ENCODE measurements at regions not wholly inside any gene's neighbourhood (a gene's known extent, or its start where the extent isn't known, plus 50 kb on each side); places are given as distances from the start of the nearest gene placed in this dataset.
"Not testable (repeated sequence)": the region's sequence is repeated elsewhere in the genome, so short reads cannot be mapped to it uniquely, and the experiment has no call there.

DNA sequence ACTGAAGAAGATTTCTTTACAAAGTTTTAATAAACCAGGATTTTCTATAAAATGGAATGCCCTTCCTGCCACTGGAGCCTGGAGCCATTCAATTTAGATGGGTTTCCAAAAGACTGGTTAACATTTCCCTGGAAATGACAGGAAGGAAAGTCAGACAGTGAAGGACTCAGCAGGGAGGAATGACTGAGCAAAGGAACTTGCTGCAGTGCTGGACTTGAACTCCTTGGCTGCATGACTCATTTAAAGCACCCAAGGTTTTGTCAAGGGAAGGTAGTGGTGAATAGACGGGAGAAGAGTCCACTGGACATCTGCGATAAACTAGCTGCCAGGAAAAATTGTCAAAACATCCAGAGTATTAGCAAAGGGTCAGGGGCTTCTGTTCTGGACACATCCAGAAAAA lies 163.8 kb upstream of the SLC28A3 start:
- no peak for DNase-seq (ENCODE audit: low spot score)

DNA sequence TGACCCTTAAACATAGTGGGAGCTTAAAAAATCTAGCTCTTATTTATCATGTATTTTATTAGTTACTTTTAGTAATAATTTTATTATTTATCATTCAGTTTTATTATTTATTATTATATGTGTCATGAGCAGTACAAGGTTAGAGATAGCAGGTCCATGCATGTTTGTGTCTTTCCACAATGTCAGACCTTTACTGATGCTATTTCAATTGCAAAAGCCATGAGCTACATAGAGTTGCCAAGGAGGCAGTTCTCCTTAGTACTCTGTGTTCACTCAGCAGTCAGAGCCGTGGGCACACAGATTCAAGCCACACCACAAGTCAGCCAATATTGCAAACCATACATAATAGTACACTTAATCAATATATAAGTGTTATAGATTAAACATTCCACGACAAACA lies 157.9 kb upstream of the NTRK2 start:
- DNase-seq (ENCODE audit: low spot score), result no peak

DNA sequence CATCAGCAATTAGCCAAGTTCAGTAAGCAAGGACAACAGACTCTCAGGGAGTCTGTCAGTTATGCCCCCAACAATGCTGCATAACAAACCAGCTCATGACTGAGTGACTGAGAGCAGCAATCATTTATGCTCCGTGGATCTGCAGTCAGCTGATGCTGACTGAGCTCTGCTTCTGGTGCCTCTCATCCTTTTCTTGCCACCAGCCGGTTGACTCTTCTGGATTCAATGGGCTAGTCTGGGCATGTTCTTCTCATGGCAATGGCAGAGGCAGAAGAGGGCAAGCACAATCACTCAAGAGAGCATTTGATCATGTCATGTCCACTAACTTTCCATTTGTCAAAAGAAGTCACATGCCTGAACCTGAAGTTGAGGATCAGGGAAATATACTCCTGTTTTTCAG lies 157.0 kb upstream of the NTRK2 start:
- no peak for DNase-seq (ENCODE audit: low spot score)

DNA sequence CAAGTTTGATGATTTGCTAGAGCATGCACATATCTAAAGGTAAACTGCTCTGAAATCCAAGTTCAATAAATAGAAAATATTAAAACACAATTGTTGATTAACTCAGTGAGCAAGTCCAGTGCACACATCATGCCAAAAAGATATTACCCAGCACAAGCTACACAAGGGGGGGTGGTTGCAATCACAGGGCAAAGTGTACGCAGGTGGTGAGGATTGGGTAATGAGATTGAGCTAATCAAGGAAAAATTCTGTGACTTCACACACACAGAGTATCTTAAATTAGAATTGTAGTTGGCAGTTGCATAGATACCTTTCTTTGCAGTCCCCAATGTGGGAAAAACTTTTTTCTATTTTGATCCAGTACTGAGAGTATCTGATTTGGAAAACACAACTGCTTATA lies 156.1 kb upstream of the NTRK2 start:
- no peak for DNase-seq (ENCODE audit: low spot score)

DNA sequence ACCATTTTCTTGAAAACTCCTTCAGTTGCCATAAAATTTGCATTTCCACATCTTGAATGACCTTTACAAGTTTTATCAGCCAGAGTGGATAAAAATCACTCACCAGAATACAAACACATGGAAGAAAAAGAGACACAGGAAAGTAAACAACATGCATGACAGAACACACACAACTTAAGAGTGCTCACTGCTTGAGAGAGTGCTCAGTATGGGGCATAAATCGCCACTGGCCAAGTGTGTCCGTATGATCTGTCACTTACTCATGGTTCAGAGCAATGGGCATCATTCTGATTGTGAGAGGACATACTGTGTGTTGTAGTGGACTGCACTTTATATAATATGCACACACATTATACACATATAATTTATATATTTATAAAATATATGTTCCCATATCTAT lies 155.6 kb upstream of the NTRK2 start:
- DNase-seq (ENCODE audit: low spot score), result no peak

DNA sequence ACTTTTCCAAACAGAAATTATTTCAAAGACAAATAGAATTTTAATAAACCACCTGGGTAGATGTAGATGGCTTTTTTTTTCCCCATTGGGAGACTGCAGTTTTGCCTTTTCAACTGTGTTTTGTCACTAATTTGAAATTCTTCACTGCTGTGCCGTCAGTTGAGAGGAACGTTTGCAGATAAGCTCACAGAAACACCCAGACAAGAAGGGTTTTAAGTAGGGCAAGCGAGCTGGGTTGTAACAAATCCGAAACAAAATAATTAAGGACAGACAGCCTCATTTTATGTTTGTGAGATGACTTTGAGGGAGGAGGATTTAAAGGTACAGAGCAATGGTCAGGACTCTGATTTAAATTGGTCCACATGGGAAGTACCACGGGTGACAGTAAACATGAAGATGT lies 155.1 kb upstream of the NTRK2 start:
- DNase-seq (ENCODE audit: low spot score), result no peak

DNA sequence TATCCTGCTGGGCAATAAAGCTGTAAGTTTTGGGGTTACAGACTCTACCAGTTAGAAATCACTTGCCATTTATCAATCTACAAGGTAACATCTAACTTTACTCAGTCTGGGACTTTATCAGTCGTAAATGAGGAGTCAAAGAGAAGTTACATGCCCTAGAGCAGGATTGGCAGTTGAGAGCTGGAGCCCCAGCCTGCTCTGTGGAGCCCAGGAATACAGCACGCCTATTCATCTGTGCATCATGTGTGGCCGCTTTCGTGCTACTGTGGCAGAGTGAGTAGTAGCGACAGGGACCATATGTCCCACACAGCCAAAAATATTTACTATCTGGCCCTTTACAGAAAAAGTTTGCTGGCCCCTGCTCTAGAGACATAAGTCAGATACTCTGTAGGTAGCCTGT lies 152.5 kb upstream of the NTRK2 start:
- no peak for DNase-seq (ENCODE audit: low spot score)

DNA sequence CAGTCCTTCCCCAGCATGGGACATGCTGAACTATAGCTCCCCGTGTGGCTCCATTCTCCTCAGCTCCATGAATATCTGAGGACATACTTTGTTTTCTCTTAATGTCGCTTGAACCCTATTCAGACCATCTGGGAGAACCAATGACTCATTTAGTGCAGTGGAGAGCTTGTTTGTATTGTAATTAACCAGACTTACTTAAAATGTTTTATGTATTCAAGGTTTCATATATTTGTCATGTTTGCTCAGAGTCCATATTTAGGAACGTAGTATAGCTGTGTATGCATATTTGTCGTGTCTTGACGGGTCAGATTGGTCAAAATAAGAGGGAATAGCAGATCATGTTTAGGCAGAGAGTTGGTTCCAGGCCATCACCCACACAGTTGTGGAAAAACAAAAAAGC lies 150.1 kb upstream of the NTRK2 start:
- DNase-seq (ENCODE audit: low spot score), result no peak

DNA sequence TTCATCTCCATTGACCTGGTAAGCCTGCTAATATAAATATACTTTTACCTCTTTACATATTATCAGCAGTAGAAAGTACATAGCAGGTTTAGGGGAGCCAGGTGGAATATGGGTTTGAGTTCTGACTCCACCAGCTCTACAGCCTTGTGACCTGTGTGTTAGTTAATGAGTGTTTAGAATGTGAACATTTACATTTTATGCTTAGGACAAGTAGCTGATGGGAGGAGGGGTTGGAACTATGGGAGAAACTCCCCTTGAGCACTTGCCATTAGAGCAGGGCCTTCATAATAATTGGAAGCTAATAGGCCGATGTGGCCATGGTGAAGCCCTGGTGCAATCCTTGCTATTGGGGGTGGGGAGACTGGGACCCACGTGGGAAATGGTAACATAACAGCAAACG lies 148.3 kb upstream of the NTRK2 start:
- no peak for DNase-seq (ENCODE audit: low spot score)

DNA sequence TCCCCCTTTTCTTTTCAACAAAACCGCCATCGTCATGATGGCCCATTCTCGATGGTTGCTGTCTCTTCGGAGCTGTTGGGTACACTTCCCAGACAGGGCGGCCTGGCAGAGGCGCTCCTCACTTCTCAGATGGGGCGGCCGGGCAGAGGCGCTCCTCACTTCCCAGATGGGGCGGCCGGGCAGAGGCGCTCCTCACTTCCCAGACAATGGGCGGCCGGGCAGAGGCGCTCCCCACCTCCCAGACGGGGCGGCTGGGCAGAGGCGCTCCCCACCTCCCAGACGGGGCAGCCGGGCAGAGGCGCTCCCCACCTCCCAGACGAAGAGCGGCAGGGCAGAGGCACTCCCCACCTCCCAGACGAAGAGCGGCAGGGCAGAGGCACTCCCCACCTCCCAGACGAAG lies 143.3 kb upstream of the NTRK2 start:
- not testable (repeated sequence) for DNase-seq (ENCODE audit: low spot score)

DNA sequence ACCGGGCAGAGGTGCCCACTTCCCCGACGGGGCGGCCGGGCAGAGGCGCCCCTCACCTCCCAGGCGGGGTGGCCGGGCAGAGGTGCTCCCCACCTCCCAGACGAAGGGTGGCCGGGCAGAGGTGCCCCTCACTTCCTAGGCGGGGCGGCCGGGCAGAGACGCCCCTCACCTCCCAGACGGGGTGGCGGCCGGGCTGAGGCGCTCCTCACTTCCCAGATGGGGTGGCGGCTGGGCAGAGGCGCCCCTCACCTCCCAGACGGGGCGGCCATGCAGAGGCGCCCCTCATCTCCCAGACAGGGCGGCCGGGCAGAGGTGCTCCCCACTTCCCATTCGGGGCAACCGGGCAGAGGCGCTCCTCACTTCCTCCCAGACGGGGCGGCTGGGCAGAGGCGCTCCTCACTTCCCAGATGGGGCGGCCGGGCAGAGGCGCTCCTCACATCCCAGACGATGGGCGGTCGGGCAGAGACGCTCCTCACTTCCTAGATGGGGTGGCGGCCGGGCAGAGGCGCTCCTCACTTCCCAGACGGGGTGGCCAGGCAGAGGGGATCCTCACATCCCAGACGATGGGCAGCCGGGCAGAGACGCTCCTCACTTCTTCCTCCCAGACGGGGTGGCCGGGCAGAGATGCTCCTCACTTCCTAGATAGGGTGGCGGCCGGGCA lies 142.3 kb upstream of the NTRK2 start:
- not testable (repeated sequence) for DNase-seq (ENCODE audit: low spot score)

DNA sequence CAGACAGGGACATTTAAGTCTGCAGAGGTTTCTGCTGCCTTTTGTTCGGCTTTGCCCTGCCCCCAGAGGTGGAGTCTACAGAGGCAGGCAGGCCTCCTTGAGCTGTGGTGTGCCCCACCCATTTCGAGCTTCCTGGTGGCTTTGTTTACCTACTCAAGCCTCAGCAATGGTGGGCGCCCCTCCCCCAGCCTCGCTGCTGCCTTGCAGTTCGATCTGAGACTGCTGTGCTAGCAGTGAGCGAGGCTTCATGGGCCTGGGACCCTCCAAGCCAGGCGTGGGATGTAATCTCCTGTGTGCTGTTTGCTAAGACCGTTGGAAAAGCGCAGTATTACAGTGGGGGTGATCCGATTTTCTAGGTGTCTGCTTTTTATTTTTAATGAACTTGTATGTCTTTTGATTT lies 133.6 kb upstream of the NTRK2 start:
- DNase-seq (ENCODE audit: low spot score), result not testable (repeated sequence)

DNA sequence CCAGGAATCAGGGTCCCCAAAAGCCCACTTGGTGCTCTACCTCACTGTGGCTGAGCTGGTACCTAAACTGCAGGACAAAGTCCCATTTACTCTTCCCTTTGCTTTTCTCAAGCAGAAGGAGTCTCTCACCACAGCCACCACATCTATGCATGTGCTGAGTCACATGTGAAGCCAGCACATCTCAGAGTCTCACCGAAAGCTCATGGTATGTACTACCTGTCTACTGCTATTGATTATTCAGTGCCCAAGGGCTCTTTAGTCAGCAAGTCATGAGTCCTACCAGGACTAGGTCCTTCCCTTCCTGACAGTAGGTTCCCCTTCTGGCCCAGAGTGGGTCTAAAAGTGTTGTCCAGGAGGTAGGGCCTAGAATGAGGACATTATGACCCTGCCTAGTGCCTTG lies 130.7 kb upstream of the NTRK2 start:
- DNase-seq (ENCODE audit: low spot score), result no peak

DNA sequence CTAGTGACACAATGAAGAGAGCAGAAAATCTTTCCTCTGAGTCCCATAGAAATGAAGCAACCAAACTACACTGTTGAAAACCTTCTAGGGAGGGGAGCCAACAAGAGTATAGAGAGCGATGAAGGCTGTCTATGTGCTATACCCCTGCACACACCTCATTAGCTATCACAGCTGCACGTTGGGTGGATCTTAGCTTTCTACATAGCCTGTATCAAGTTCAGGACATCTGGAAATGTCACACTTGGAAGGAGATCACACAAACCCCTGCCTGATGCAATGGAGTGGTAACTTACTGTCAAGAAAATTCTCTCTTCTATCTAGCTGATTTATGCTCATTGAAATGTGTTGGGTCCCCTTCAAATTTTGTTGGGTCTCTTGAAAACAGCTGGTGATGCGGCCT lies 127.0 kb upstream of the NTRK2 start:
- DNase-seq (ENCODE audit: low spot score), result no peak

DNA sequence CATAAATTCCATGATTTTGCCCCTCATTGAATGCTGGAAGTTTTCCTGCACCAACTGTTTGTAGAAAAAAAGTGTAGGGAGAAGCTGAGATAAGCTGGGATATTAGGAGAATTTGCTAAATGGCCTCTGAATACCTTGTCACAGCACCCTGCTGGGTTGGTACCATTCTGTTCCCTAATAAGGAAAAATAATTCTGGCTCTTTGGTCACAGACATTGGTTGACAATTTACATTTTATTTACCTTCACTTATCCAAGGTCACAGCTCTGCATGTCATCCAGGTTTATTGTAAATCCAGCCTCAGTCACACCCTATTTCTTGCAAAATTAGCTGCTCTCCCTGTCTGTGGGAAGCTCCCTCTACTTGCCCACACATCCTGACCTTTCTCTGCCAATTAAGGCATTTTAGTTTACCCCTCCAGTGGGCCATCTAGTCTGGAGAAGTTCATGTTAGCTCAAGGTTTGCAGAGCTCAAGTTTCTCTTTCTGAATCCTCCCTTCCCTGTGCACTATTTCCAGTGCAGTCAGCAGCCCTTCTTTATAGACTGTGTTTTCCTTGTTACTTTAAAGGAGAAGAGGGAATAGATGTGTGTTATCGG lies 115.4 kb upstream of the NTRK2 start:
- no peak for DNase-seq (ENCODE audit: low spot score)

DNA sequence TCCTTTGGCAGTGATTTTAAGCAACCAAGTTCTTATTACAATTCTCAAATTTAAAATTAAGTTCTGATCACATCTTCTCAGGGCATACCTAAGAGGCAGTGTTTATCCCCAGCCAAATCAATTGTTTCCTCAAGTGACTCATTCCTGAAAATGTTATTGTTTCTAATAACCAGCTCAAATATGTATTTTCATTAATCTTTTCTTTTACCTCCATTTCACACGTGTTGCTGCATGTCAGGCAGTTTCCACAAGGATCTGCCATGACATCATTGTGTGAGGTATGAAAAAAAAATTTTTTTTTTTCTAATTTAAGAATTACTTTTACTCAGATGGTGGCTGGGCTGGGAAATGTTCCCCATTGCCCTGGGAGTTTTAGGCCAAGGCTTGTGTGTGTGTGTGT lies 113.0 kb upstream of the NTRK2 start:
- DNase-seq (ENCODE audit: low spot score), result no peak

DNA sequence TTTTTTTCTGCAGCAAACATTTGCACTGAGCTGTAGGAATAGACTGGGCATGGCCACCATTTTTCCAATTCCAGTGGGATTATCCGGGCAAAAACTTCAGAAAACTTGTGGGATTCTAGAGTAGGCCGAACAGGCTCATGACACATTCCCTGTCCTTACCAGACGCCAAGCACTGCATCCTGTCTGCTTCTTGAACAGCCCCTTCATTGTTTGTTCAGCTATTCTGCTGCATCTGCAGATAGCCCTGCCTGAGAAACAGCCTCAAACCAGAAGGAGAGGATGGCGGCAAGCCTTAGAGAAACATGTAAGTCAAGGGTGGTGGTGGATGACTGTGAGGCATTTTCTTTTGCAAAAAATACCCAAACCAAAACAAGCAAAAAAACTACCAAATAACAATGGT lies 111.8 kb upstream of the NTRK2 start:
- peak; percentile 12 for DNase-seq (ENCODE audit: low spot score)

DNA sequence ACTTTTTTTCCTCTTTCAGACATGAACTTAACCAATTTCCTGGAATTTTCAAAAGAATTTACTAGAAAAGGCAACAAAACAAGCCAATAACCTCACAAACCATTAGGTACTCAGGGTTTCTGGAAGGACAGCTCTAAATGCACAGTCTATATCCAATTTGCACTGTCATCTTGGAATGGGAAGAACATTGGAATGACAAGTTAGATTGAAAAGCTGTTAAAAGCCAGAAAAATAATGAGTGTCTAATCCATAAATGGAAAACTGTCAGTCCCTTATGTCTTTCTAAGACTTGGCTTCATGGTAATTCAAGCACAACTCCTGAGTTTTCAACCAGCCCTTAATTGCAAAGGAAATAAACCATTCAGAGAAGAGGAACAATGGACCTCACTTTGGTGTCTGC lies 105.8 kb upstream of the NTRK2 start:
- DNase-seq (ENCODE audit: low spot score), result no peak

DNA sequence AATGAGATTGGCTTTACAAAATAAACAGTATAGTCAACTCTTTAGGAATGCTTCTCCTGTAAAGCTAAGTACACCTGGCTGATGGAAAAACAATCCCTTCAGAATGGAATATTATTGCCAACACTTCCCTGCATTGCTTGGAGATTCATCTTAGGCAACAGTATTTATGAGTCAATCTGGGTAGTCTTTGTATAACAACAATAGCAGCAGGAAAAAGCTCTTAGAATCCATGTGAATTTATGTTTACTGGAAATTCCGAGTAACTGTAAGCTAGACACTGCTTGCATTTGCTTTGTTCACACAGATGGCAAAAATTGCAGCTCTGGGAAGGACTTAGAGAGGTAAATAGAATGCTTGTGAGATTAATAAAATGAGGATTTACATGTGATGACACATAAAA lies 101.7 kb upstream of the NTRK2 start:
- no peak for DNase-seq (ENCODE audit: low spot score)

DNA sequence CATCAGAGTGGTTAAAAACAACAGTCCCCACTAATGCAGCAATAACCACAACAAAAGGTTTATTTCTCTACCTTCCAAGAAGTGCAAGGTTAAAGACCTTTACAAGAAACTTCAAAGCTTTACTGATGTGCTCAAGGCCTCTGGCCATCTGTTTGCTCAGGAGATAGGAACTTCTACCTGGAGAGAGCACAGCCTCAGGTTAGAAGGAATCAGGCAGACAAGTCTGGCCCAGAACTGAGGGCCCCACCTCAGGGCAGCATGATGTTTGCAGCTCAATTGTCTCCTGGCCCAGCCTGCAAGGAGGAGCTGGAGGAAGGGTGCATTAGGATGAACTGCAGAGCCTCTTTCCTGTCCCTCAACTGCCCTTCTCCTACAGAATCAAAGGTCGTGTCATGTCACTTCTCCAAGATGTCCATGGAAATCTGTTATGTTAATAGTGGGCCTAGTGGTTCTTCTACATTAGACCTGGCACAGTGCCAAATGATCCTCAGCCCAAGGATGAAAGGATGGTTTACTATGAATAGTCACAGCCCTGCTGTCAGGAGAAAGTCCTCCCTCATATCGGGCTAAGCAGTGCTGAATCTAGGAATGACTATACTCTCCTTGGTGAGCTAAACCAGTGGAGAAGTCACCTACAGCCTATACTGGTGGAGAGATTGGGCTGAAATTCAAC lies 98.9 kb upstream of the NTRK2 start:
- no peak for DNase-seq (ENCODE audit: low spot score)

DNA sequence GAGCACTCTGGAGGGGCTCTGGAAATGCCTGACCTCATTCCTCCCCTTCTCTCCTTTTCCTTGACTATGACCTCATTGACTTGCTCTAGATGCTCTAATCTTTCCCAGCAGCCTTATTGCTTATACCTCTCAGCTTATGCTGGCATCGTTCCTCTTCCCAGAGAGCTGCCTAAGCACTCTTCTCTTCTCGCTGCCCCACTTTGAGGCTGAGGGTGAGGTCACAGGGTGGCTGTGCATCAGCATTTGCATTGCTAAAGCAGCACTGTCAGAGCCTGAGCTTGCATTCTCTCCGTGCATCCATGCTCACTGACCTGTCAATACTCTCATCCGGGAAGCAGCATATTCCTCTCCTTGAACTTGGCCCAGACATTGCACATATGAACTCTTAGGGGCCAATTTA lies 96.4 kb upstream of the NTRK2 start:
- no peak for DNase-seq (ENCODE audit: low spot score)

DNA sequence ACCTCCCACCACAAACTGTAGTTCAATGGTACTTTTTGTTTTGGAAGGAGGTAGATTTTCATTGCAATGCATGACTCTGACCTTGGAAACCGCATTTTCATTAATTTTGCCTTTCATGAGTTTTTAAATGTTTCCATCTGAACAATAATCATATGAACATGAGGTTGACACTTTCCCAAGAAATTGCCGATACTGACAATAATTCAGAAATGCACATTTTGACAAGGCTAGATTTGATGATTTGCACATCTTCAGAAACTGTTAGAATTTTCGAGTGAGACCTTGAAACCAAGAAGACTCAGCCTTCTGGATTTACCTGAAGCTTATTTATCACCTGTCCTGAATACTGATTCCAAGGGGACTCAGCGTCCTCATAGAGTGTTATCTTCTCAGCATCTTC lies 93.8 kb upstream of the NTRK2 start:
- no peak for DNase-seq (ENCODE audit: low spot score)

DNA sequence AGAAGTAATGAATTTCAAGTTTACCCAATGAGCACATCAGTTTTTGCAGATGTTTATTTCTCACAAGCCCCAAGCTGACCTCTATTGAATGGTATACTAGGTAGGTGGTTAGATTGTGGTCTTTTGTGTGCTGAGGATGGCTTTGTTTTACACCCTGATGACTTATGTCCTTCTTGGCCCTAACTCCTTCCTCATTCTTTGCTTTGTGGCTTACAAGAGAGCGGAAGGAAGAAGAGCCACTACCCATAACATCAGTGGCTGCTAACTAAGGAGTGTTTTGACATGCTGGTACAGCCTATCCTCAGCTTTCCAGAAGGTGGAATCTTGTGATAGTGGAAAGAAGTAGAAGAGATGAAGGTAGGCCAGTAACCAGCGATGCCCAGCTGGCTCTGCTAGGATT lies 85.7 kb upstream of the NTRK2 start:
- peak; percentile 3 for DNase-seq (ENCODE audit: low spot score)

DNA sequence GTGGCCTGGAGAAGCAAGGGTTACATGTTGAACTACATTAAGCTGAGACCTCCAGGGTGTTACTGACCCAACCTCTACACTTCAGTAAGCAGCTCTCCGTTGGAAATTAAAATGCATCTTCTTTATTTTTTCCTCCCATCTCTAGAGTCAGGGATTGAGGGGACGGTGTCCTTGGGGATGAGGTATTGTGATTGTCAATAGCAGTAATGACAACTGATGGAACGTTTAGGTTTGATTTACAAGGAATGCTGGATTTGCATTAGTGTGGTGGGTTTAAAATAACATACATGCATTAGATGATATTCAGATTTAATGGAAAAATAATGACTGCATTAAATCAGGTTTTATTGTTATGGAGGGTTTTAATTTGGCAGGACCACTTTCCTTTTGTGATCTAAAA lies 82.9 kb upstream of the NTRK2 start:
- DNase-seq (ENCODE audit: low spot score), result no peak

Measured in globus pallidus (tissue), 1 donor.